GM12873 (cell line): ENCODE measurements at regions not wholly inside any gene's neighbourhood (a gene's known extent, or its start where the extent isn't known, plus 50 kb on each side); places are given as distances from the start of the nearest gene placed in this dataset.

Experiments
- TF ChIP-seq, protein P1 (sequence below): IDR thresholded peaks from 2 replicates; pipeline ENCODE4 v1.5.1; 2012; ENCODE audit warnings: low read depth, mild to moderate bottlenecking, moderate library complexity, low read length, control low read depth; ENCODE audit not compliant: insufficient read depth; ENCODE audit errors: missing control alignments

DNA sequence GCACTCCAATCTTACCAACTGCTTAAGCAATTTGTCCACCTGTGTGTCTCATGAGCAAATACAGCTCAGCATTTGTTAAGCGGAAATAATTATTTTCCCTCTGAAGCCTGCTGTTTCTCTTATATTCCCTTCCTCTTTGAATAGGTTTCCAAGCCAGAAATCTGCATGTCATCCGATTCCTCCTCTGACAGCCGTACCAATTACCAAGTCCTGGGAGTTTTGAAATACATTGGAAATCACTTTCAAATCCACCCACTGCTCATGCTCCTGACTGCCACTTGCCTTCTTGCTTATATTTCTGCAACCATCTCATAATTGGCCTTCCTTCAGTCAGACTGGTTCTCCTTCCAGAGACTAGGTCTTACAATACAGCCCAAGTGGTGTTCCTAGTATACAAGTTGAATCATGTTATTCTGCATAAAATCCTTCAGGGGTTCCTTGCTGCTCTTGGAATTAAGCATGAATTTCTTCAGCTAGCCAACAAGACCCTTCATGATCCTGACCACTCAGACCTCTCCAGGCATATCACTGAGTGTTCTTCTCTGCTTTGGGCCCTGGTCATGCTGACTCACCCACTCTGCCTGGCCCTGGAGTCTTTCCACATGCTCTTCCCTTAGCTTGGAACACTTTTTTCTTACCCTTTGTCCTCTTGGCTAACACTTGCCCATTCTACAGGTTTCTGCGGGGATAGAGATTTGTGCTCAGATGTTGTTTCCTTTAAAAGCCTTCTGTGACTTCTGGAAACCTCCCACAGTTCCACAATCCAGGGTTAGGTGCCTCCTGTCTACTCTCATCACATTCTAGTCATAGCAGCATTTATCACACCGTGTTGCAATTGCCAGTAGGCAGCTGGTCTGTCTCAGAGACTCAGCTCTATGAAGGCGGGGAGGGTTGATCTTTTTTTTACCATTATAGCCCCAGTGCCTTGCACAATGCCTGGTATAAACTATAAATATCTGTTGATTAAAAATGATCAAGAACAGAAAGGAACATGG lies 157.6 kb downstream of the ARL6IP6 start:
- TF ChIP-seq, protein P1, sequence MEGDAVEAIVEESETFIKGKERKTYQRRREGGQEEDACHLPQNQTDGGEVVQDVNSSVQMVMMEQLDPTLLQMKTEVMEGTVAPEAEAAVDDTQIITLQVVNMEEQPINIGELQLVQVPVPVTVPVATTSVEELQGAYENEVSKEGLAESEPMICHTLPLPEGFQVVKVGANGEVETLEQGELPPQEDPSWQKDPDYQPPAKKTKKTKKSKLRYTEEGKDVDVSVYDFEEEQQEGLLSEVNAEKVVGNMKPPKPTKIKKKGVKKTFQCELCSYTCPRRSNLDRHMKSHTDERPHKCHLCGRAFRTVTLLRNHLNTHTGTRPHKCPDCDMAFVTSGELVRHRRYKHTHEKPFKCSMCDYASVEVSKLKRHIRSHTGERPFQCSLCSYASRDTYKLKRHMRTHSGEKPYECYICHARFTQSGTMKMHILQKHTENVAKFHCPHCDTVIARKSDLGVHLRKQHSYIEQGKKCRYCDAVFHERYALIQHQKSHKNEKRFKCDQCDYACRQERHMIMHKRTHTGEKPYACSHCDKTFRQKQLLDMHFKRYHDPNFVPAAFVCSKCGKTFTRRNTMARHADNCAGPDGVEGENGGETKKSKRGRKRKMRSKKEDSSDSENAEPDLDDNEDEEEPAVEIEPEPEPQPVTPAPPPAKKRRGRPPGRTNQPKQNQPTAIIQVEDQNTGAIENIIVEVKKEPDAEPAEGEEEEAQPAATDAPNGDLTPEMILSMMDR, result no peak

DNA sequence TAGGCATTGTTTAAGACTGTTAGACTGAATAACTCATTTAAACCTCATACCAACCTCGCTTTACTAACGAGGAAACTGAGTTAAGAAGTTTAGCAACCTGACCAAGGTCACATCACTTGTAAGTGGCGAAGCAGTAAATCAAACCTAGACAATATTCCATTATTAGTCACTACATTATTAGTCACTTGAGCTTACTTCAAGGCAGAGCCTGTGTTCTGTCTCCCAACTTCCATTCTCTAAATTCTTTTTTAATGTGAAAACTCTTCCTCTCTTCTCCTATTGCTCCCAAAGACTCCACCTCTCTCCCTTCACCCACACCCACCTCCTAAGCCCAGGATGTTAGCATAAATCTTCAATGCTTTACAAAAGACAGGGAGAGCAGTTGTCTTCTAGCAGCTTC lies 156.5 kb downstream of the ARL6IP6 start:
- TF ChIP-seq, protein P1, result no peak

DNA sequence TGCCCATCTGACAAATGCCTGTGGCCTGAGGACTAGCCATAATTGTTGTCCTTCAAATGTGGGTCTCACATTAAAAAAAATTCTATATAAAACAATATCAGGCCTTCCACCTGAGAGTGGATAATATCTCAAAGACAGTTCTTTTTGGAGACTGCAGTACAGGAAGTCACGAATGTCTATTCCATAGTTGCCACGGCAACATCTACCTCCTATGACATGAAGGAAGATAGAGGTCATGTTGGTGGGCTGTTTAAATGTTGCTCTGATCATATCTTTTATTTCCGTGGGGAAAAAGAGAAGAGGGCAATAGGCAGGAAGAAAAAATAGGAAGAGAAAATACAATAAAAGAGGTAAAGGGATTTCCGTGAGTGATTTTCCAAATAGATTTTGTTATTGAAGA lies 151.8 kb downstream of the ARL6IP6 start:
- TF ChIP-seq, protein P1, result no peak

DNA sequence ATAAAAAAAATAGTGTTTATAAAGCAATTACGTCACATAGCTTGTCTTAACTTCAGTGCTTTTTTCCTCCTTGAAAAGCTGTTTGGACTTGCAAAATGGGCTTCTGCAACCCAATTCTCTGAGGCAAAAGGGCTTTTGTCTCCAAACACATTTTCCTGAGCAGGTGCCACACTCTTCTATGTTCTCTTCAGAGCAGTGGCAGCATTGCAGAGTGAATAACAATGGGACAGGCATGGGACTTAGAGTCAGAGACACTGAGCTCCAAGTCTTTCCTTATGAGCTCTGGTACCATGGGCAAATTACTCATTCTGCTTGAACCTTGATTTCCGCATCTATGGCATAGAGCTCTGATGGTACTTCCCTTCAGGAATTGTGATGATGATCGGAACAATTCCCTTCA lies 149.0 kb downstream of the ARL6IP6 start:
- TF ChIP-seq, protein P1, result no peak

DNA sequence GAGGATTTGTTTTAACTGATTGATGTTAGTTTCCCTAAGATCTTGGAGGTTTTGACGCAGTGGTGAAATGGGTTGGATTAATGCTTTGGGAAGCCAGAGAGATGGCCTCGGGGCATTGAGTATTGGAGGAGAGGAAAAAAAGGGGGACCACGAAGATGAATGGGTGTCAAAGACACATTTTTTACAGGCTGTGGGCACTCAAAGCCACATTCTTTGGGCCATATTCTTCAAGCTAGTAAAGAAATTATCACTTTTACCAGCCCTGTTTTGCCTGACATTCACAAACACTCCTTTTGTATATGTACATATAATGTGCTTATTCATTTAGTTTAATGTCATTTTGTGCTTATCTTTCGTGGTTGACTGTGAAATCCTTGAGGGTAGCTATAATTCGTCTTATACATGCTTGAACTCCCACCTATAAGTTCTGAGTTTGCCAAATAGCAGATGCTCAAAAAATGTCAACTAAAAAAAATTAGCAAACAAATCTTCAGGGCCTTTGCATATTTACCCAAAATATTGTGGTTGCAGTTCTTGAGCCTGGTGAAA lies 146.3 kb downstream of the ARL6IP6 start:
- TF ChIP-seq, protein P1, result no peak

DNA sequence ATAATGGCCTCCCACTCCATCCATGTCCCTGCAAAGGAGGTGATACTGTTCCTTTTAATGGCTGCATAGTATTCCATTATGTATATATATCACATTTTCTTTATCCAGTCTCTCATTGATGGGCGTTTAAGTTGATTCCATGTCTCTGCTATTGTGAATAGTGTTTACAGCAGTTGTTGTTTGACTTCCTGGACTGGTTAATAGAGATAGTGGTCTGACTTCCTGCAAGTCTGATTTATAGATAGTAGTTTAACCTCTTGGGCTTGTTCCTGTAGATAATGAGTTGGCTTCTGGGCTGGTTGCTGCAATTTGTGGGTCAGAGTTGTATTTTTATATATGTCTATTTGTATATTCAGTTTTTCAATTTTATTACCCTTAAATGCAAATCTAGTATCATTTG lies 145.4 kb downstream of the ARL6IP6 start:
- TF ChIP-seq, protein P1, result no peak

DNA sequence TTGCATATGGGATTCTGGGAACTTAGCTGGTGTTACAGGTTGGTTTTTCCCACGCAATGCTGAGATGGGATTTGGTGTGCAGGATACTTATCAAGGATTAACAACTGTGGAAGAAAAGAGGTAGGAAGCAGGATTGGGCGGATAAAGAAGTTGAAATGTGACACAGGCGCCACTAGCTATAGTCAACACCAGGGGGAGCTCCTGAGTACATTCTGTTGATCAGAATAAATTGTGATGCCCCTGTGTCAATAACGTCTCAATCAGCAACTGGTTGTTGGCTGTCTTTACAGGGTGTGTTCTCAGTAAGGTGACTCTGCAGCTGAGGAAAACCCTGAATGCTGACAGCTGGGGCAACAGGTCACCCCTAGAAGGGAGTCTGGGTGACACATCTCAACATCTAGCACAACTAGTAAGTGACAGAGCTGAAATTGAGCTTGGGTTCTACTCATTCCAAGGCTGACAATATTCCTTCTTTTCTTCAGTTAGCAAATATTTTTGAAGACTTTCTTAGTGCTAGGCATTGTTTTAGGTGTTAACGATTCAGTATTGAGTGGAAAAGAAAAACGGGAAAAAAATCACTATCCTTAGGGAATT lies 143.0 kb downstream of the ARL6IP6 start:
- TF ChIP-seq, protein P1, result peak; percentile 80
